PC-3 (cell line): ENCODE measurements at regions not wholly inside any gene's neighbourhood (a gene's known extent, or its start where the extent isn't known, plus 50 kb on each side); places are given as distances from the start of the nearest gene placed in this dataset.
"Not testable (repeated sequence)": the region's sequence is repeated elsewhere in the genome, so short reads cannot be mapped to it uniquely, and the experiment has no call there.

Experiments
- CTCF ChIP-seq: fragments of 300-600 bp; sonication (generic); conservative IDR thresholded peaks from 2 replicates; pipeline ENCODE4 v1.5.1; 2017; ENCODE audit warnings: antibody characterized with exemption, low read depth, mild to moderate bottlenecking, low read length
- EZH2 ChIP-seq: fragments of 300-600 bp; sonication (generic); IDR thresholded peaks from one replicate; pipeline ENCODE4 v1.6.1; 2017; ENCODE audit warnings: antibody characterized with exemption, mild to moderate bottlenecking, low read length; ENCODE audit not compliant: unreplicated experiment
- EZH2phosphoT487 ChIP-seq: fragments of 300-600 bp; sonication (generic); IDR thresholded peaks from 2 replicates; pipeline ENCODE4 v1.6.1; 2018; ENCODE audit warnings: mild to moderate bottlenecking, antibody characterized with exemption, low read length, borderline replicate concordance

DNA sequence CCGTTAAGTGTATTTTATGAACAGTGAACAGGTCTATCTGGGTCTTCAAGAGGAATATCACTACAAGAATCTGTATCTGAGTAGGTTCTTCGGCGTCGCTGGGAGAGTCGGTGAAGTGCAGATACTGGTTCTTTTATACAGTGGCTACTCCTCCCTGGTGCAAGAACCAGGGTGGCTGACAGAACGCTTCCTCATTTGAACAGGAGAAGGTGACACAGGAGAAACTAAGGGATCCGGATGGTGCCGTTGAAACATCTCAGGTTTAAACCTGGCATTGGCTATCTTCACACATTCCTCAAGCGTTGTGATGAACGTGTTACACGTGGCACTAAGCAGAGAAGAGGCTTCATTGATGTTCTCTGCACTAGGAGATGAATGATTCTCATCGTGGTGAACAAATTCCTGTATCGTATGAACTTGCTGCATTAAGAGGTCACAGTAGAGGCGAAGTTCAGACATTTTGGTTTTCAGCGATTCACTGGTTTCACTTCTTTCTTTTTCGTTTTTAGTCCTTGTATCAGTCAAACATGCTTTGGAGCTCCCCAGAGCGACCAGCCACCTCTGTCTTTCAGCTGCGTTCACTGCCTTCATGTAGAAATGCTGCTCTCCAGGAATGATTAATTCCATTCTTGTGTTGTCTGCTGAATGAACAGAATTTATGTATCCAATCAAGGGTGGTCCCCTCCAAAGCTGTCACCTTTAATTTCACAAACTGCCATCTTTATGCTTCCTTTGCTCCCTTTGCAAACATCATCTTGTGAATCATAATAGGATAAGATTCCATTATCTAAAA, 54.6 kb upstream of the CEACAM21 start:
- TF ChIP-seq CTCF, EZH2phosphoT487, EZH2: not testable (repeated sequence)
